ENCODE measurements at regions not wholly inside any gene's neighbourhood (a gene's known extent, or its start where the extent isn't known, plus 50 kb on each side); places are given as distances from the start of the nearest gene placed in this dataset.

GRCh38 chr7:34603711-34604444 lies 54.1 kb upstream of the NPSR1 start:
- no peak for TF ChIP-seq TCF12 (IDR thresholded peaks at IDR 0.05; ENCODE audit: low read depth)
- no peak for TF ChIP-seq TEAD4 (IDR thresholded peaks at IDR 0.05)
- TF ChIP-seq FOXM1 (IDR thresholded peaks at IDR 0.05; ENCODE audit: borderline replicate concordance, low read depth), result no peak
- no peak for TF ChIP-seq EP300 (IDR thresholded peaks at IDR 0.05; ENCODE audit: borderline replicate concordance)
- TF ChIP-seq TAF1 (IDR thresholded peaks at IDR 0.05; ENCODE audit: low read depth), result no peak
- TF ChIP-seq CEBPB (IDR thresholded peaks at IDR 0.05), result no peak
- TF ChIP-seq MAX (IDR thresholded peaks at IDR 0.05), result no peak
- TF ChIP-seq REST (IDR thresholded peaks at IDR 0.05; ENCODE audit: low read depth), result no peak
